GM19238 (cell line): ENCODE measurements at regions not wholly inside any gene's neighbourhood (a gene's known extent, or its start where the extent isn't known, plus 50 kb on each side); places are given as distances from the start of the nearest gene placed in this dataset.
A peak's percentile ranks its signal among the peaks of the same experiment; 100 is the strongest.

Source experiments
- DNase-seq: peaks from one replicate; pipeline ENCODE4 v3.0.0; 2011; ENCODE audit warnings: low spot score; ENCODE audit not compliant: insufficient read length

- DNase-seq = no peak
Measured at GRCh38 chr11:128301756-128302155, 285.6 kb downstream of the ETS1 start.

DNA sequence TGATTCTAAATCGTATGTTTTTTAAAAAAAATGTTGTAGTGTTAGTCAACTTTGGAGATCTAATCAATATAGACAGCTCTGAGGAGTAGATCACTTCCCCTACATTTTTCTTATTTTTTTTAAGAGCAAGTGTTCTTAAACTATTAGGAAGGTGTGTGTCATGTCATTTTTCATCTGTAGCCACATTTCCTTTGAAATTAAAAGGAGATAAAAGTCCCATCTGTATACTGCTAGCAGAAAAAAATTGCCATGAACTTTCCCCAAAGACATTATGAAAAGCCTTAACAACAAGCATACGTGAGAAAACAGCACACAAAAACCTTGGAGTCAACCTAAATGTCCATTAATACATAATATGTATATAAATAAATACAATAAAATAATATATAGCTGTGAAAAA lies 286.6 kb downstream of the ETS1 start:
- no peak for DNase-seq

- DNase-seq = no peak
Measured at GRCh38 chr11:128299132-128299726, 288.1 kb downstream of the ETS1 start.

GRCh38 chr11:128298271-128298670 lies 289.1 kb downstream of the ETS1 start:
- no peak for DNase-seq

DNA sequence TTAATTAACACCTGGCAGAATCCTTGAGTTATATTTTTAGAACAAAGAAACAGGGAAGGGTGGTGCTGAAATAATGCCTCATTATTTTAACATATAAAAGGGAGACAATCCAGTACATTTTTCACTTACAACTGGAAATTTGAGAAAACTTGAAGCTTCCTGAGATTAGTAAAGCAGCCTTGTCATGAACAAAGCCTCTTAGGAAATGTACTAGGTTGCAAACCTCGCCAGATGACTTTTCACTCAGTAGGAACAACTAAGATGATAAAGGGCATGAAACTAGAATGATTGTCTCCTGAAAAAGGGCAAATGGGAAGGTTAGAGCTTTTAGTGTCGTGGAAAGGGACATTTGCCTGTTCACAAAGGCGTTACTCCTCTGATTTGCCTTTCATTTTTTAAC lies 289.6 kb downstream of the ETS1 start:
- DNase-seq = no peak

DNA sequence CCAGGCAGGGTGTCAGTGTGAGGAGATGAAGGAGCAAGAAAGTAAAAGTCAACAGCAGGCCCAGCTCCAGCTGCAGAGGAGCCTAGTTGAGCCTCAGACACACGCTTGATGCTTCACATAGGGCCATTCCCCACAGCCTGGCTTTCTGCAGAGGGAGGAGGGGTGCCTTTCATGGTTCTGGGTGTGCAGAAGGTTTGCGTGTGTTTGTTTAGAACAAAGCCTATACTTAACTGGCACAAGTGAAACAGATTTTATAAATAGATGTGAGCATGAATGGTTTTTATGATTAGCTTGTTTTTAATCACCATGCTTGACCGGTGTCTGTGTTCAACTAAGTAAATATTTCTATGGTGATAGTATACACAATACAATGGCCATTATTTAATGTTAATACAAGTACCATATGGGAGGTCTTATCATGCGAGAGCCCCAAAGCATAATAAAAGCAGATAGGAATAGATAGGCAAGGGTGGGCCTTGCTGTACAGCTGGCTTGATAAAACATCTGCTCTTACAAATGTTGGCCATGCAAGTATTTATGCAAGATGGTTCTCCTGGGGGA lies 290.2 kb downstream of the ETS1 start:
- DNase-seq = no peak

DNA sequence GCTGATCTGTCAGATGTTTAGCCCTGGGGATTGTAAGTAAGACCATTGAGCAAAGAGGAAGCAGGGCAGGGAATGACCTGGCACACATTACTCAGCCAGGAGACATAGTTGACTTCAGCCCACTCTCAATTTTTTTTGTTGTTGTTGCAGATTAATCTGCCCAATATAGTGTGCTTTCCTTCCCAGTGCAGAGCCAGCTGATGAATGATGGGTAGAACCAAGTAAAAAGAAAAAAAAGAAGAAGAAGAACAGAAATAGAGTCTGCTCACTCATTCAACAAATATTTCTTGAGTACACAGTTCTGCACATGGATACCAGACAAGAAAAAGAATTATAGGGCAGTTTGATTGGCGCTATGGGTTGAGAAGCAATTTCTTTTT lies 292.7 kb downstream of the ETS1 start:
- DNase-seq = no peak

GRCh38 chr11:128294001-128294670 lies 293.2 kb downstream of the ETS1 start:
- no peak for DNase-seq

DNA sequence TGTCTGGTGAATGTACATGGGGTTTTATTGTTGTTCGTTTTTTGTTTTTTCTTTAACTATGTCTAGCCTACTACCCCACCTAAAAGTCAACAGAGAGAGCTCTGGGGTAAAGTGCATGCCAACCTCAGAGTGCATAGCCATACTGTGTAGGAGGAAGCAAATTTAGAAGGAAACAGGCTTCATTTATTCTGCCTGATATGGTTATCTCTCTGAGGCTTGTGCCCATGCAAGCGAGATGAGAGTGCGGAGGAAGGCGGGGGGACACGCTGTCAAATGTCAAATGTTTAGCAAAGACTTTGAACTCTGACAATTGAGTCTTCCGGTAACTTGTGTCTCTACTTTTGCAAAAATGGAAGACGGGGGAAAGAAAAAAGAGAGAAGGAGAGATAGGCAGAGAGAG lies 295.5 kb downstream of the ETS1 start:
- DNase-seq = no peak

DNA sequence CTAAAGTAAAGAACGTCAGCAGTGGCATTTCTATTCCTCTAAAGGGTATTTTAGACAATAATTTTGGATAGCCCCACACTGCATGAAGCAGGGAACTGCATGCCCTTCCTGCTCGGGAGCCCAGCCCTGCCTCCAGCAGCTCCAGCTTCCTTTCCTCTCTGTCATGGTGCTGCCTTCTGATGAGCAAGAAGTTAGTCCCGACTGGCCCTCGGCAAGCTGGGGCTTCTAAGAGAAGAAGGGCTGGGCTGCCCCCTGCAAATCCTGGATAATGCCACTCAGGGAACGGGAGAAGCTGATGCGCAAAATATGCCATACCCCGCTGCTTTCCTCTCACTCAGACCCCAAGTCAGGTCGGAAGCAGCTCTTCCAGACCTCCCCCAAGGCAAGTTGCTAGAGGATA lies 296.4 kb downstream of the ETS1 start:
- no peak for DNase-seq

- DNase-seq = peak; percentile 43
Measured at GRCh38 chr11:128290106-128290840, 297.1 kb downstream of the ETS1 start.

GRCh38 chr11:128289048-128289447 lies 298.3 kb downstream of the ETS1 start:
- no peak for DNase-seq

DNA sequence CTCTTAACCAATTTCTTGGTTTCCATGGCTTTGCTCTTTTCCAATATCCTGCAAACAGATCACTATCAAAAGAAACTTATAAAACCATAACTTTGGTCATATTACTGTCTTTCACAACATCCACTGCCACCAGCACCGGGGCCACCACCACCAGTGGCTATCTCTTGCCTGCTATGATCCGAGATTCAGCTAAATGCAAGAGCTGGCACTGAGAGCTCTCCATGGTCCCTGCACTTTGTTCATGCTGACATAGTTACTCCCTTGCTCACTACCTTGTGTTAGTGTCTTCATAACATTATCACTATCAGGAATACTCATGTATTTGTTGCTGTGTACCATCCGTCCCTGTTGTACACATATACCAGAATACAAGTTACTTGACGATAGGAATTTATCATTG lies 299.0 kb downstream of the ETS1 start:
- DNase-seq = no peak

DNA sequence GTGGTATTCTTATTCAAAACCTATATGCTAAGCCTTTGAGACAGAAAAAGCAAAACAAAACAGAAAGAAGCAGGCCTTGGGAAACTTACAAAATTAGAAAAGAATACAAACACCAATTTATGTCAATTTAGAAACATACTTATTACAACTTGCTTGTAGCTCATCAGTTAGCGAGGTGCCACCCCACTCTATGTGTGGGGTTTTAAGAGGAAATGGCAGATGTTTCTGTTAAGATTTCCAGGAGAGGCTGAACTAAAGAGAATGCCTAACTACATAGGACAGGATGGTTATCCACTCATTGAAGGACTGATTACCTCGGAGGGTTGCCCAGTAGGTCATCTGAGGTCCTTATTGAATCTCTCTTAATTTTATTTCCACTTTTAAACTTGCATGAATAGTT lies 302.0 kb downstream of the ETS1 start:
- no peak for DNase-seq

GRCh38 chr11:128284634-128285033 lies 302.7 kb downstream of the ETS1 start:
- no peak for DNase-seq

DNA sequence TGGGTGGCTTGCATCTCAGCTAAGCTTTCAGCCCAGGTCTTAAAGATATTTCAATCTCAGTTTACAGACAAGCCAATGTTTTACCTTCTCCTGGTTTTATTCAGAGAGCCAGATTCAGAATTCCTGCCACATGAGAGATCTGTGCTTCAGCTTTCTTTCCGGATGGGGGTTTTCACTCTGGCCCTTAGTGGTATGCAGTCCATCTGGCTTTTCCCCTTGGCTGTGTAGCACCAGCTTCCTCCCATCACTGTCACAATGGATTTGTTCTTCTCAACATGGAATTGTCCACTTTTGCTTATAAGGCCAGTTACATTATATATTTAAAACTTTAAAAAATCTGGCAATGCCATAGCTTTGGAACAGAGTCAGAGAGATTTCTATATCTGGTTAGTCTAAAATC lies 303.9 kb downstream of the ETS1 start:
- no peak for DNase-seq

DNA sequence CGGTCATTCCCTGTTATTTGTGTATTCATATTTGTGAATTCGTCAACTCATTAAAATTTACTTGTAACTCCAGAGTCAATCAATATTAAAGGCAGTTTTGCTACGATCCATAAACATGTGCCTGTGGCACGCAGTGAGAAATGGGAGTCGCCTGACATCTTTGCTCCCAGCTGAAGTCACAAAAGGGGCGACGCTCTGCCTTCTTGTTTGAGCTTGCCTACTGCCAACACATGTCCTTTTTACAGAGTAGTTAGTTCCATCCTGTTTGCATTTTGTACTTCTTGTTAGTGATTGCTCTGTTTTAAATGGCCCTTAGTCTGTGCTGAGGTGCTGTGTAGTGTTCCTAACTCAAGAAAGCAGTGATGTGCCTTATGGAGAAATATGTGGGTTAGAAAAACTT lies 305.3 kb downstream of the ETS1 start:
- DNase-seq = no peak

DNA sequence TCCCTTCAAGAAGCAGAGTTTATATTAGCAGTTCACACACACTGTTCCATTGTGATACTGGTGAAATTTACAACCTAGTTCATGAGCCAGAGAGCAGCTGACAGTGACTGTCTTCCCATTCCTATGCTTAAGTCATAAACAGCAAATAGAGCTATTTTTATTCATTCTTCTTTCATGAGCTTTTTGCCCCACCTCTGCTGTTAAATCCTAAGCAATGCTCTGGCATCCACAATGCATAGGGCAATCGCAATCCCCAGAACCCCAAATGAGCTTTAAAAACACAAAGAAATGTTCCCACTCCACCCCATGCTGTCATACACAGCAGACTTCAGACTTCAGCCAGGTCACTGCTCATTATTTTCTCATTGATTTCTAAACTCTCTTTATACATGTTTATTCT lies 307.5 kb downstream of the ETS1 start:
- DNase-seq = no peak

- DNase-seq = no peak
Measured at GRCh38 chr11:128273736-128274135, 313.6 kb downstream of the ETS1 start.

GRCh38 chr11:128271401-128271800 lies 316.0 kb downstream of the ETS1 start:
- no peak for DNase-seq

- DNase-seq = no peak
Measured at GRCh38 chr11:128269466-128269865, 317.9 kb downstream of the ETS1 start.

DNA sequence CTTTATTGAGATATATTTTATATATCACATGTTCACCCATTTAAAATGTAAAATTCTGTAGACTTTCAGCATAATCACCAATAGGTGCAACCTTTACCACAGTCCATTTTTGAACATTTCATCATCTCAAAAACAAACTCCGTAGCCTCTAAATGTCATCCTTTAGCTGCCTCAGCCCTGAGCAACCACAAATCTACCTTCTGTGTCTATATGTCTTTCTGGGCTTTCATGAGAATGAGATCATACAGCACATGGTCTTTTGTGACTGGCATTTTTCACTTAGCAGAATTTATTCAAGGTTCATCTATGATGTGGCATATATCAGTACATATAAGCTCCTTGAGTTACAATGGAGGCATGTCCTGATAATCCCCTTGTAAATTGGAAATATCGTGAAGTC lies 320.5 kb downstream of the ETS1 start:
- no peak for DNase-seq
